ENCODE measurements at regions not wholly inside any gene's neighbourhood (a gene's known extent, or its start where the extent isn't known, plus 50 kb on each side); places are given as distances from the start of the nearest gene placed in this dataset.

DNA sequence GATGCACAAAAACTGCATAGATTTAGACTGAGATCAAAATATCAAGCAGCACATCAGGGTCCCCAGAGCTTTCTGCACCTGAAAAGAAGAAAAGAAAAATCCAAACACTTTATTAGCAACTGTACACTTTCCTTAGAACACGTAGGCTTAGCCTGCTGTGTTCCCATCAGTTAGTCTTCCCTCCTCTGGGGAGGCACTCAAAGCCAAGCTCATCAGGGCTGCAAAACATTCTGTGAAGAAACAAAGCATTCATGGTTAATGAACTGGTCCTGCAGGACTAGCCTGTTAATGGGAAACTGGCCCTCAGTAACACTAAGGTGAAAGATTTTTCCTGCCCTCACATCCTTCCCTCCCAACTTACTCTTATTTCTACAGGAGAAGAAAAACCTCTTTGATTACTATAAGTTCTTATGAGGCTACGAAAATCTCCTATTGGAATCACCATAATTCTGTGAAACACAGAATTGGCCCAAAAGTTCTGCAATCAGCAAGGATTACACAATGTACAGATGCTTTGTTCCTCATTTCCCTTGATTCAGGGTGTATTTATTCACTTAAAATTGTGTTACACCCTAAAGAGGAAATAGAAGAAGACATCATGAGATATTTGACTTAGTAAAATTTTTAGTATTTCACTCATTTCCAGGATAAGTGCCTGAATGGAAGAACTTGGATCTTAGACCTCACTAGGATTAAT lies 901.0 kb upstream of the MAP3K7 start:
- no peak for DNase-seq

DNA sequence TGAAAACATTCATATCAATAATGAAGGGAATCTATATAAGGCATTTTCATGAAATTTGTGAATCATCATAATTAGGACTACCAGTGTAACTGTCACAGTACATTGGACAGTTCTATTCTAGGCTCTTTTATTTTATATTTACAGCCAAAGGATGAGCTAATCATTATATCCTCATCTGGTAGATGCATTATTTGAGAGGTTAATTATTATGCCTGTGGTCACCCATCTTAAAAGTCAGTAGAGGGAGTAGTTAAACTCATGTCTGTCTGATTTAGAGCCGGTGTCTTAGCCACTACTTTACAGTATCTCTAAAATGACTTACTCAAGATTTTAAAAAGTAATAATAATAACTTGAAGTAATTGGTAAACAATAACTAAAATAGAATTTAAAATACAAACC lies 899.3 kb upstream of the MAP3K7 start:
- DNase-seq, result no peak

DNA sequence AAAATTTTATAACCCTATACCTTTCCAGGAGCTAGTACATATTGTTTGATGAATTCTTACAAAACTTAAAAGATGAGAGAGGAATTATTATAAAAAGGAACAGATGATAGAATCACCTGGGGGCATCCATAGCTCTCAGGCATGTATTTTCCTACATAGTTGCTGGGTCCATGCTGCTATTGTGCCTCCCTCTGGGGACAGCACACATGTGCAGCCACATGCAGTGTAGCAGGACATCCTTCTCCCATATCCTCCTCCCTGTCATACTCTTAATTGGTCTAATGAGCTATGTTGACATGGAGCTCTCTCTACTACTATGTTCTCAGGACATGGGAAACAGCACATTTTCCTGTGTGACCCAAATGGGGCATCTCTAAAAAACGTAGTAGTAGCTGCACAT lies 898.2 kb upstream of the MAP3K7 start:
- no peak for DNase-seq

DNA sequence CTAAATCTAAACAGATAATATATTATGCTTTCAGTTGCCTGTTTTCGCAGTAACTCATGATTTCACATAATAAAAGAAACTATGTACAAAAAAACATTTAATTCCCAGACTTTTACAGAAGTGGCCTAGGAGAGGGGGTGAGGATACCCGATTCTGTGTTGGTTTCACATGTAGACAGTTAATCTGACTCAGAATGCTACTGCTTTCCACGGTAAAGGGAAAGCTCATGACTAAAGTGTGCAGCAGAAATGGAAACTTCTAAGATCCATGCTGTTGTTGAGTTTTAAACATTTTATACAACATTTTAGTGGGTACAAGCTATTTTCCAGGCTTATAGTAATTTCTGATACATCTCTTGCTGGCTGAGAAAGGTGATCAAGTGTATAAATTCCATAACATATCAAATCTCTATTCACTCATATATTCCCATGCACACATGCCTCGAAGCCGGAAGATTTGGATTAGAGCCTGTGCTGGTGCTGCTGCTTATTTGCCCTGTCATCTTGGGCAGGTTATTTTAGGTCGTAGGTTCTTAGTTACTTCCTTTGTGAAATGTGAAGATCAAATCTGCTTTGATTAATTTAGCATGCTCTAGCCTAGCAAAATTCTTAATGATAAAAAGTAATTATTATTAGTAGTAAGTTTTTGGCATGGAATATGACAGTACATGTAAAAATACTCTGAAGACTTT lies 896.7 kb upstream of the MAP3K7 start:
- no peak for DNase-seq

DNA sequence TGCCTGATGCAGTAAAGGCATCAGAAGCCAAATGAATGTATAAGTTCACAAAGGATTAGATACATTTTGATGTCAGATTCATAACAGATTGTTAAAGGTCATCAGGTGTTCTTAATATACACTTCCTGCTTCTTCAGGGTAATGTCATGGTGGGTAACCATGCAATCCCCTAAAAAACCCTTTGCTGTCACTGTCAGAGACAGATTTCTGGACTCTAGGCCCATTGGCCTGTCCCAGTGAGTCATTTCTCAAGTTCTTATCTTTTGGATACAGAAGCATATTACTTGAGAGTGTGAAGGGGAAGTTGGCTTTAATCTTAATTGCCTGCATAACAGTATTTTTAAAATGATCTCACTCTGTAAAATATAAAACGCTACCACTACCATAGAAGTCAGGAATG lies 895.6 kb upstream of the MAP3K7 start:
- DNase-seq, result no peak

DNA sequence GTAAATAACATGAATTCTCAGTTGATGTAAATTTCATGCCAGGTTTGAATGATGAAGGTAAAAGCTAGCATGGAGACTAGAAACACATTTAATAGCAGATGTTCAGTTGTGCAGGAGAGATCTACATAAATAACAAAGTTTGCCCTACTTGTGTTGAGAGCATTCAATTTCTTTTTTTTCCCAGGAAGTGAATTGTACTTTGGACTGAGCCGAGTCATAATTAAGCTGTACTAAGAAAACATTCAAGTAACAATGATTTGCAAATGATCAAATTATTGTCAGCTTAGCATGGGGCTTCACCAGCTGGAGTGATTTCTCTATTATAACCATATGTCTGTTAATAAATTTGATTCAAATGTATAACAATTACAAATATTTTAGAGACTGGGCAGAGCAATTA lies 893.5 kb upstream of the MAP3K7 start:
- DNase-seq, result no peak

DNA sequence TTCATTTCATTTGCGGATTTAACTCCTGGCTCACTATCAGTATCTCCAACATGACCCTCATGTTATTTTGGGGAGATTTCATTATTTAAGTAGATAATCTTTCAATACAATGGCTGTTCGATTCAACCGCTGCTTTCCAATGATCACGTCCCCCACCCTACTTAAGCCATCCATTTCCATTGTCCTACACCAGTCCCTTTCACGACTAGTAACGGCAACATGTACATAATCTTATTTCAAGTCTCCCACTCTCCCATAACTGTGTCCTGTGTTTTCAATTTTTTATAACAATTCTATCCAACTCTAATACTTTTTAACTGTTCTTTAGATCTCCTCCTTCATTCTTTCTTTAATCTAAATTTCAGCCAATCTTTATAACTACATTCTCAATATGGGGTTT lies 890.8 kb upstream of the MAP3K7 start:
- no peak for DNase-seq

DNA sequence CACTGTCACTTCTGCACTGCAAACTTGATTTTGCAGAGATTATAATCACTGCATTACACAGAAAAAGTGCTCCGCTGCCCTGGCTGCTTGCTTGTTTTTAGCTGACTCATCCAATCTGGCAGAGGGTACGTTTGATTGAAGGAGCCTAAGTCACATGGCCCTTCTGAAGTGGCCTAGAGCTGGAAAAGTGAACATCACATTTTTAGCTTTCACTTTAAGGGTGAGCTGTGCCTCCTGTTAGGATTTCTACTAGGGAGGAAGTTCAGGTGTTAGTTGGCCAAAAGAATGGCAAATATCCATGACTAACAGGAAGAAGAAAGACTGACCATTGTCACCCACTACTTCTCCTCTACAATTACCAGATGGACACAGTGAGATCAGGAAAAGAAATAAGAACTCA lies 889.1 kb upstream of the MAP3K7 start:
- no peak for DNase-seq

DNA sequence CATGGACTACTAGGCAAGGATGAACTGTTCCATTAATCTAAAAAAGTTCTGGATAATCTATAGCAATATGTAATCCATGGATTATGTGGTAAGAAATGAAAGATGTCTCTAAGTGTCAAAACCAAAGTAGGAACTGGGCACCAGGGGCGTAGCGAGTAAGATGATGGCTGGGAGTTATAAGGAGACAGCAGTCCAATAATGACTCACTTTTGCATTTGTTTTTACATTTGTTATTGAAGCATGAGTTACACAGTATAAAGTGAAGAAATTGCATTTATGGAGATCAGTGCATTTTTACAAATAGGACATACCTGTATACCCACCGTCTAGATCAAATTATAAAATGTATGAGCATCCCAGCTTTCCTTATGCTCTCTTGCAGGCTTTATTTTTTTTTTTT lies 878.5 kb upstream of the MAP3K7 start:
- no peak for DNase-seq

DNA sequence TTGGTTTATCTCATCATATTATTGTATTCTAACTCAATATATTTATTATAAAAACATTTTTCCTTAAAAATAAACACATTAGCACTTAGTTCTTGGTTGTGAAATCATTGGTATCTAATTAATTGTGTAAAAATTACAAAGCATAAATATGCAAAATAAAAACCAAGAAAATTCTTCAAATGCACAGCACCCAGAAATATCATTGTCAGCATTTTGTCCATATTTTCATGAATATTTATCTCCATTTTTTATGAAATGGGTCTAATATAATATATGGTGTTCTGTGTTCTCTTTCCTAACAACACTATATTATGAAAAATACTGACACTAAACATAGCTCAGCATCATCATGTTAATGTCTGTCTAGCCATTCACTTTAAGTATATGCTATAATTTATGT lies 877.8 kb upstream of the MAP3K7 start:
- DNase-seq, result no peak

DNA sequence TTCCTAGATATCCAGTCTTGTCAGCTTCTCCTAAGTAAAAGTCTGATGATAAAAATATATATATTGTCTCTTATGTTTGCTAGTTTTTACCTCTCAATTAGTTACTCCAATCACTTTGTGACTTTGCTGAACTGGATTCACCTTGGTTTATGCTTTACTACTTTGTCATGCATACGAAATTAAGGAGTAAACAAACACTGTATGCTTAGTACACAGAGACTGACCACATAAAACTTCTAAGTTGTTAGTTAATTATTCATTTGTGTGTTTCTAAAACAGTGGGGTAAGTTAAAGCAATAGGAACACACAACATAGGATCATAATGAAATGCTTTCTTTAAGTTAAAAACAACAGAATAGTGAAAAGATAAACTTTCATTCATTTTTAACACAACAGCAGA lies 877.3 kb upstream of the MAP3K7 start:
- DNase-seq, result no peak

DNA sequence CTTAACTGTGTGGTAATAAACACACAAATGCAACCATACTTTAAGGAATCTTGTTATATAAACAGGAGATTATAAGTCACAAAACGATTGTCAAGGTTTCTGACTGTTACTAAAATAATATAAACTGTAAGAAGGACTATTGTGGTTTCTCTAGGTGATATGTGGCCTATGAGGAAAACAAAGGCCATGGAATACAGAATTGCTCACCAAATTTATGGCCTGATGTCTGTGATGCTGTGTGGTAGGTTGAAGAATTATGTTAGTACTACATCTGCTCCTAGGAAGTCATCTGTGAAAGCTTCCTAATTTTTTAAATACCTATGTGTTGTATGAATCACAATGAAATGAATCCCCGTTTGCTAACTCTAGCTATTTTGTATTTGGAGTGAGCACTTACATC lies 875.4 kb upstream of the MAP3K7 start:
- no peak for DNase-seq

DNA sequence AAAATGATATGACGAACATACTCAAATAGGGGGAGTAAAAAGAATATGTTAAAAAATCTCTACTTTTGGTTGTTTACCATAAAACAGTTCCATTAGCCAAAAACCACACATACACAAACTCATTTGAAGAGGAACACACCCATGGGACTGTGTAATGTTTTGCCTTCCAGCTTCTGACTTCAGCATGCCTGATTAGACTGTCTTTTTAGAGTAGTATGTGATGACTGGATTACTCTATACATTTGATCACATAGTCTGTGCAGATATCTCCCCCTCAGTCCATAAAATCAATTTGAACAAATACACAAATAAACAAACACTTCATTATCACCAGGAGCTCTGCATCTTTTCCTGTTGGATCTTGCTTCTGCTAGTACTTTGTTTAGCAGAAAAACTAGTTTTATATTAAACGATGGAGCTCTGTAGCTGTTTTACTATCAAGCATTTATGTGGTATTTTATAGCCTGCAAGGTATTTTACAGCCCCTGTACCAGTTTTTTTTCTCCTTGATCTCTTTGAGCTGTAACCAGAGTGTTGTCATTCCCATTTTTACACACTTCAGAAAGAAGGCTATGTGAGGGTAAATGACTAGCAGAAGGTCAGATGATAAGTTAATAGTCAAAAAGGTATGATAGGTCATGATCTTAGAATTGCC lies 866.5 kb upstream of the MAP3K7 start:
- no peak for DNase-seq

DNA sequence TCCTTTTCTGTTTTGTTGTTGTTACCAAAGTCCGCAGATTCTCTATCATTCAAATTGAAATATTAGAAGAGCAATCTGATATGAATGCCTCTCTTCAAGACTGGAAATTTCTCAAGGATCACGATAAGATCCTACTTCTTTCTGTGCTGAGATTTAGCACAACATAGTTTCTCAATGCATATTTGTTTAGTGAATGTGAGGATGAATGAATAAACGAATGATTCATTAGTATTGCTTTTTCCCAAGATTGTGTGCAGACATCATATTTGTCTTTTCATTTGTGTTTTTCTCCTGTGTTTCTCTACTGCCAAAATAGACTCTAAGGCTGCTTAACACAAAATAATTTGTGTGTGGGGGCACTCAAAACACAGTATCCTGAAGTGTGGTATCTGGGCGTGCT lies 862.7 kb upstream of the MAP3K7 start:
- DNase-seq, result no peak

DNA sequence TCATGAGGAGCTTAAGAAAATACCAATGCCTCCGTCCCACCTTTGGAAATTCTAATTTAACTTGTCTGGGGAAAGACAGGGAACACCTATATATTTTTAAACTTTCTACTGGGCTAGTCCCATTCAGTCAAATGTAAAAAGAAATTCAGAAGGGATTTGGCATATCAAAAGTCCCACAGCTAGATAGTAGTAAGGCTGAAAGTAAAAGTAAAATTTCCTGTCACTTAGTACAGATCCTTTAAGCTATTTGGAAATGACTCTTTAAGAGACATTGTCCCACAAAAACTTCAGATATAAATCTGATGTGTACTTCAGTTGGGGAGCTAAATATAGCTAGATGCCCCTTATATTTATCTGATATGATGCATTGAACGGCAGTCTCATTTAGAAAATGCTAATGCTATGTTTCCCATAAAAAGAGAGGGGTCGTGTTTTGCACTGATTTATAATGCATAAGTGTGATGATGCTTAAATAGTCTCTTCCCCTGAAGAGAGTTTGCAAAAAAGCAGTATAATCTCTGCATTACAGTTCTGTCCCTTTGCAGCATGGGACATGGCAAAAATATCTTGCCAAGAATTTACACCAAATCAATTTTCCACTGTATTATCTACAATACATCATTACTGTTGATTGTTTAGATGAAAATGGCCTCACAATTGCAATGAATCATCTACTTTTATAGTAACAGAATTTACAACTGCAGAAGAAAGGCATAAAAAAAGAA lies 860.8 kb upstream of the MAP3K7 start:
- DNase-seq, result no peak

DNA sequence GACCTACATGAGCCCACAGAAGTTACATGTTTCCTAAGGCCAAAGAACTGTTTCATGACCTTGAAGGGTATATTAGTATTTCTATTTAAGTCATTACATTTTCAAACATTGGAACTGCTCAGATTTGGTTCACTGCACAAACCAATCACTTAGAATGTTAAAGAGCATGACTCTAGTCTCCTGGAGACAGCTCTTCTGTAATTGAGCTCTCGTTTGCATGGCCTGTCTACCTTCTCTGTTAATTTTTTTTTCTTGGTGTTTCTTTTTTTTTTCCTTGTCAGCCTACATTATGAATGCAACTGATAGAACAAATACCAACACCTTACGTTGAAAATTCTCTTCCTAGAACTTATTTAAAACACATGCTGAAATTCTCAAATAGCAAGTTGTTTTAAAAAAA lies 860.2 kb upstream of the MAP3K7 start:
- DNase-seq, result no peak

DNA sequence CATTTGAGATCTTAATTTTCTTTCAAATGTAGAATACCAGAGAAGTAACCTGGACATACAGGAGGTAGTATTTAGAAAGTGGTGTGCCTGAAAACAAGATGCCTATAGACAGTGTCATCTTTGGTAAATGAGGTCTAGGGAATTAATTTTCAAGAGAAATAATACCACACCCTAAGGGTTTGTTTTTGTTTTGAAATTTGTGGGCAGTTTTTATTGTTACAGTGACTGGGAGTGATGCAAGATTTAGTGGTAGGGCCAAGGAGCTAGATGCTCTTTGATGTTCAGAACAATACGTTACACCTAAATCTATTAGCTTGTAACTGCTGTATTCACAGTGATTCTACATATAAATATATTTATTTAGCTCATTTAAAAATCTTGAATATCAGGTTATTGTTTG lies 856.5 kb upstream of the MAP3K7 start:
- no peak for DNase-seq

DNA sequence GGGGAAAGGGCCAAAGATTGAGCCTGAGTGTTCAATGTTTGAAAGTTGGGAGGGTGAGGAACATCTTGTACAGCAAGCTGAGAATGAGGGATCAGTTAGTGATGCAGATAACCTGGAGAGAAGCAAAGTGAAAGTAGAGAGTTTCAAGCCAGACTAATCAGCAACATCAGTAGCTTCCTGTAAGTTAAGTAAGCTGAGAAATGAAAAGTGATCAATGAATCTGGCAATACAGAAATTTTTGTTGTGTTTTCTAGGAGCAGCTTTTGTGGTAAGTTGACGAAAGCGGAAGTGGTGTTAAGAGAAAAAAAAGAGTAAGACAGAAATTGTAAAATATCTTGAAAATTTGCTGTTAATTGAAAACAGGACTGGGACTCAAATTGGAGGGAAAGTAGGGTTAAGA lies 855.5 kb upstream of the MAP3K7 start:
- DNase-seq, result no peak

DNA sequence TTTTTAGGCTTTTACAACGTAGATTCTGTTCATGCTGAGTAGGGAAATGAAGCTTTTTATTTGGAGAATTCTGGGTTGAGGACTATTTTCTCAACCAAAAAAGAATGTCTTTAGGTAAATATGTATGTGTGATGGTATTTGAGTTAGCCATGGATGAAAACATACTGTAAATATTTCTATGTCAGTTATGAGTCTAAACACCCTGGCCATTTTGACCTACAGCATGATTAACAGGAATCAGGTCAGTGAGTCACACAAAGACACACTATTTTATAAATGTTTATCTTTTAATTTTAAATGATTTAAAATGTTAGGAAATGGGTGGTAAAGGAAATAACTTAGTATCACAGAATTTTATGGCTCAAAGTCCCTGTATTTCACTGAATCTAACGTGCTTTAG lies 851.7 kb upstream of the MAP3K7 start:
- DNase-seq, result no peak

DNA sequence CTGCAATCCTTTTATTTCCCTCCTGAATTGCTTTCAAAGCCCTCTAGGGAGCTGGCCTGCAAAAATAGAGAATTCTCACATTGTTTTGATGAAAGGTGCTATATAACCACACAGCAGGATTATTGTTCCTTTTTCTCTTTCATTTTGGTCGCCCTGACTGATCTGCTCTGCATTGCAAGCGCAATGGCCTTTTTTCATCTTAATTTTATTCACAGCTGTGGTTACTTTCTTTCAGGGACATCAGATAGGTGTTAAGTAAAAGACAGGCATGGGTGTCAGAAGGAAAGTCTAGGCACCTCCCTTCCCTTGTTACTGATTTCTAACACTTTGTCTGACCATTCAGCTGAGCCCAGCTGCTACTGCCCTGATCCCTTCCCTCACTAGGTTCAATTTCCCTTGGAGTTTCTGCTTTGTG lies 850.5 kb upstream of the MAP3K7 start:
- no peak for DNase-seq

DNA sequence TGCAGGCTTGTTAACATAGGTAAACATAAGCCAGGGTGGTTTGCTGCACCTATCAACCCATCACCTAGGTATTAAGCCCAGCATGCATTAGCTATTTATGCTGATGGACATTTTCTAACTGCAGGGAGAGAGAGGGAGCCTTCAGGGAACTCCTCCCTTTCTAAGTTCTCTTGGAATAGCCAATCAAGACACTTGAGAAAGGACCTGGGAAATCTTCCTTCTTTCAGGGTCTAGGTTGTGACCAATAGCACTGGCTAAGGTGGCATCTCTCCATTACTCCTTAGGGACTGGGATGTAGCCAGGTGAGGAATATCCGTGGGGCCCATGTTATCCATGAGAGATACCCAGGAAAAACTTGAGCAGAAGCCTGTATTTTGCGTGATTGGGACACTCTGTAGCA lies 849.6 kb upstream of the MAP3K7 start:
- DNase-seq, result no peak

DNA sequence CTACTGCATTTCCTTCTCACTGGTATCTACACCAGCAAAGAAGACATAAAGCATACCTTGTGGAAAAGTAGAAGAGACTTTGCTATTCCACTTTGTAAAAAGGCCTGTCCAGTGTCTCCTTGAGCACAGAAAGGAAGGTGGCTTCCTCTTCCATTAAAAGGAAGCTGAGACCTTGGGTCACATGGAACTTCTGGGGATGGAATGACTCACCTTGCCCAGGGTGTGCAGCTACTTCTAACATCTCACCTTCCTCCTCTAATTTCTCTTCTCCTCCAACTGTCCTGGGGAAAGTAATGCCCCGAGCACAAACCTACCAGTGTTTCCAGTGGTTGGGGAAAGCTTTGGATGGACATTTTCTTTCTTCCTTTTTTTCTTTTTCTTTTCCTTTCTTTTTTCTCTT lies 848.8 kb upstream of the MAP3K7 start:
- no peak for DNase-seq

DNA sequence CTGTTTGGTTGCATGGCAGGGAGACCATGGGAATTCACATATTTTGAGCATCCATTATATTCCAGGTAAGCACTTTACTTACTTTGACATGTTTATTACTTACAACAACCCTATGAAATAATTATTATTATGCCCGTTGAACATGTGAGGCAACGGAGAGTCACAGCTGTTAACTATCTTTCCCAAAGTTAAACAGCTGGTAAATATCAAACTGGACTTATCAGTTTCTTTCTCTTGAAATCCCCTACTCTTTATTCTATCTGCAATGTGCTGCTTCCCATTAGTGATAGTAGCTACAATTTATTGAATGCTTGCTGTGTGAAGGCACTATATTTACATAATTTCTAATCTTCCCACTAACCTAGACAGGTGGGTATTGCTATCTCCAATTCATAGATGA lies 847.7 kb upstream of the MAP3K7 start:
- DNase-seq, result no peak
